Uterus (tissue), 3 donors: ENCODE measurements at regions not wholly inside any gene's neighbourhood (a gene's known extent, or its start where the extent isn't known, plus 50 kb on each side); places are given as distances from the start of the nearest gene placed in this dataset.

ENCODE experiments used
- DNase-seq, 2 donors: peaks; one replicate each; pipeline ENCODE4 v3.0.0-alpha.2; 2019 to 2020
- H3K27ac ChIP-seq, 2 donors: fragments of 200-600 bp; sonication (generic); 1 replicate in 1 of 2; 2 replicates in 1 of 2; pipeline ENCODE4 v1.5.1; 2016 to 2018
- H3K27me3 ChIP-seq, 2 donors: fragments of 200-600 bp; sonication (generic); one replicate each; pipeline ENCODE4 v1.5.1; 2018 to 2019; ENCODE audit warnings: control low read depth in 1 of 2
- H3K36me3 ChIP-seq, 2 donors: fragments of 200-600 bp; sonication (generic); one replicate each; pipeline ENCODE4 v1.5.1; 2019; ENCODE audit warnings: control low read depth in 1 of 2
- H3K4me1 ChIP-seq, 2 donors: fragments of 200-600 bp; sonication (generic); one replicate each; pipeline ENCODE4 v1.5.1; 2018 to 2019; ENCODE audit warnings: control low read depth in 1 of 2
- H3K4me3 ChIP-seq, 2 donors: fragments of 200-600 bp; sonication (generic); 1 replicate in 1 of 2; 2 replicates in 1 of 2; pipeline ENCODE4 v1.5.1; 2018 to 2019; ENCODE audit warnings: mild to moderate bottlenecking in 1 of 2
- H3K9me3 ChIP-seq, 2 donors: fragments of 200-600 bp; sonication (generic); one replicate each; pipeline ENCODE4 v1.5.1; 2019; ENCODE audit warnings: control low read depth in 1 of 2
- POLR2A ChIP-seq, 2 donors: fragments of 450-650 bp; IDR thresholded peaks; one replicate each; pipeline ENCODE4 v1.6.1; 2016; ENCODE audit warnings: antibody characterized with exemption in 2 of 2, mild to moderate bottlenecking in 1 of 2, moderate library complexity in 1 of 2
- intact Hi-C: fragments of 100-400 bp; cut with DNase I; formaldehyde crosslinking; loops from one replicate; pipeline ENCODE4 v1.15.1; 2023; ENCODE audit warnings: low total_unique reads
- TF ChIP-seq, protein P1 (sequence below), 4 experiments: fragments of 200-600 bp in 2 of 4; fragments of 450-650 bp in 2 of 4; sonication (generic) in 2 of 4; IDR thresholded peaks; one replicate each; pipeline ENCODE4 v1.5.1; 2016 to 2019; ENCODE audit warnings: antibody characterized with exemption in 4 of 4, mild to moderate bottlenecking in 2 of 4, moderate library complexity in 1 of 4
- donor health status: DM: yes; HTN: yes; CAD: no.

DNA sequence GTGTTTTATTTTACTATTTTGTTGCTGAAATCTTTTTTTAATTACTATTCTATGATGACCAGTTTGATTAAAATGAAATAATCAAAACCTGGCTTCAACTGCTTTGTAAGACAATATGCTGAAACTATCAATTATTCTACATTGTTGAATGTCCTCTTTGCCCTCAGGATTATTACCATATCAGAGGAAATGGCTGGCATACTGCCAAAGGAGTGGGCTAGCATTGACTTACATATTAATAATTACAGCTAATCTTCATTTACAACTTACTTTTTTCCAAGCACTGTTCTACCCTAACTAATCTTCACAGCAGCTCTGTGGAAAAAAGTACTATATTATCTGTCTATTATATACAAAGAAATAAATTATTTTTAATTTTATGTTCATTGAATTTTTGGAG, 560.5 kb downstream of the BCKDHB start:
- no peaks in the 10 kb centered on the region for H3K4me1 ChIP-seq
- H3K36me3 ChIP-seq, result no peaks in the 10 kb centered on the region
- H3K27me3 ChIP-seq, result no peaks in the 10 kb centered on the region
- TF ChIP-seq, protein P1, sequence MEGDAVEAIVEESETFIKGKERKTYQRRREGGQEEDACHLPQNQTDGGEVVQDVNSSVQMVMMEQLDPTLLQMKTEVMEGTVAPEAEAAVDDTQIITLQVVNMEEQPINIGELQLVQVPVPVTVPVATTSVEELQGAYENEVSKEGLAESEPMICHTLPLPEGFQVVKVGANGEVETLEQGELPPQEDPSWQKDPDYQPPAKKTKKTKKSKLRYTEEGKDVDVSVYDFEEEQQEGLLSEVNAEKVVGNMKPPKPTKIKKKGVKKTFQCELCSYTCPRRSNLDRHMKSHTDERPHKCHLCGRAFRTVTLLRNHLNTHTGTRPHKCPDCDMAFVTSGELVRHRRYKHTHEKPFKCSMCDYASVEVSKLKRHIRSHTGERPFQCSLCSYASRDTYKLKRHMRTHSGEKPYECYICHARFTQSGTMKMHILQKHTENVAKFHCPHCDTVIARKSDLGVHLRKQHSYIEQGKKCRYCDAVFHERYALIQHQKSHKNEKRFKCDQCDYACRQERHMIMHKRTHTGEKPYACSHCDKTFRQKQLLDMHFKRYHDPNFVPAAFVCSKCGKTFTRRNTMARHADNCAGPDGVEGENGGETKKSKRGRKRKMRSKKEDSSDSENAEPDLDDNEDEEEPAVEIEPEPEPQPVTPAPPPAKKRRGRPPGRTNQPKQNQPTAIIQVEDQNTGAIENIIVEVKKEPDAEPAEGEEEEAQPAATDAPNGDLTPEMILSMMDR (IDR thresholded peaks at IDR 0.05), result no peak
- no peak for TF ChIP-seq POLR2A (IDR thresholded peaks at IDR 0.05)
- no peak for DNase-seq
- H3K9me3 ChIP-seq, result no peaks in the 10 kb centered on the region
- intact Hi-C loops, result no loop called here
- no peak overlapping the region for H3K4me3 ChIP-seq
- H3K27ac ChIP-seq, result no peak overlapping the region

DNA sequence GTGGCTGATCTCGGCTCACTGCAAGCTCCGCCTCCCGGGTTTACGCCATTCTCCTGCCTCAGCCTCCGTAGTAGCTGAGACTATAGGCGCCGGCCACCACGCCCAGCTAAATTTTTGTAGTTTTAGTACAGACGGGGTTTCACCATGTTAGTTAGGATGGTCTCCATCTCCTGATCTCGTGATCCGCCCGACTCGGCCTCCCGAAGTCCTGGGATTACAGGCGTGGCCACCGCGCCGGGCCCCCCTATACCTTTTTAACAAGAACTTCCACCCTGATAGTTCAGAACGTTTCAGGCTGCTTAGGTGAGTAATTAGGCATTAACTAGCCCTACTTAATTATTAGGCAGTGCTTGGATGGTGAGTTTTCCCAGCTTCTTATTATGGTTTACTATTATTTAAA, 552.5 kb downstream of the BCKDHB start:
- TF ChIP-seq, protein P1 (IDR thresholded peaks at IDR 0.05), result no peak
- no peak for TF ChIP-seq POLR2A (IDR thresholded peaks at IDR 0.05)
- no peak overlapping the region for H3K27ac ChIP-seq
- intact Hi-C loops, result no loop called here
- no peak for DNase-seq
- H3K36me3 ChIP-seq, result no peaks in the 10 kb centered on the region
- no peaks in the 10 kb centered on the region for H3K4me1 ChIP-seq
- no peak overlapping the region for H3K4me3 ChIP-seq
- H3K9me3 ChIP-seq, result no peaks in the 10 kb centered on the region
- no peaks in the 10 kb centered on the region for H3K27me3 ChIP-seq

DNA sequence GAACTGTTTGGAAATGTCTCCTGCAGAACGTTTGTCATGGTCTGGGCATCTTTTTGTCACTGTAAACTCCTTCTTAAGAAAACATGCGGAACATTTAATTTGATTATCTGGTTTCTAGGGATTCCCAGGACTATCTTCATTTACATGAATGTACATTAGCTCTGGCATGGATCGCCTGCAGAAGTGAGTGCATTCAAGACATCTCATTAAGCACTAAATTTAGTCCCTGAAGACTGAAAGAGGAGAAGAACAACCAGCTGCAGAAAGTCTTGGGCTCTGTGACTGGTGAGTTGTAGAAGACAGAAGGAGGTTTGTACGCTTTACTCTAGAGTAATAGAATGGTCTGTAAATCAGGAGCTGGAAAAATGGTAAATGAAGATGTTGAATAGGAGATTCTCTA, 540.7 kb downstream of the BCKDHB start:
- H3K4me1 ChIP-seq, result no peaks in the 10 kb centered on the region
- H3K9me3 ChIP-seq, result no peaks in the 10 kb centered on the region
- TF ChIP-seq POLR2A (IDR thresholded peaks at IDR 0.05), result no peak
- TF ChIP-seq, protein P1 (IDR thresholded peaks at IDR 0.05), result no peak
- no peak overlapping the region for H3K27ac ChIP-seq
- intact Hi-C loops, result no loop called here
- no peaks in the 10 kb centered on the region for H3K27me3 ChIP-seq
- DNase-seq, result no peak
- no peak overlapping the region for H3K4me3 ChIP-seq
- H3K36me3 ChIP-seq, result no peaks in the 10 kb centered on the region

GRCh38 chr6:80643881-80644280, 537.4 kb downstream of the BCKDHB start:
- Histone ChIP-seq H3K27ac (no peak overlapping the region), H3K27me3 (no peaks in the 10 kb centered on the region), H3K4me1 (no peaks in the 10 kb centered on the region), H3K4me3 (no peak overlapping the region), H3K9me3 (no peaks in the 10 kb centered on the region), H3K36me3 (no peaks in the 10 kb centered on the region)
- DNase-seq, result no peak
- no peak for TF ChIP-seq POLR2A (IDR thresholded peaks at IDR 0.05)
- TF ChIP-seq, protein P1 (IDR thresholded peaks at IDR 0.05), result no peak
- intact Hi-C loops, result no loop called here

DNA sequence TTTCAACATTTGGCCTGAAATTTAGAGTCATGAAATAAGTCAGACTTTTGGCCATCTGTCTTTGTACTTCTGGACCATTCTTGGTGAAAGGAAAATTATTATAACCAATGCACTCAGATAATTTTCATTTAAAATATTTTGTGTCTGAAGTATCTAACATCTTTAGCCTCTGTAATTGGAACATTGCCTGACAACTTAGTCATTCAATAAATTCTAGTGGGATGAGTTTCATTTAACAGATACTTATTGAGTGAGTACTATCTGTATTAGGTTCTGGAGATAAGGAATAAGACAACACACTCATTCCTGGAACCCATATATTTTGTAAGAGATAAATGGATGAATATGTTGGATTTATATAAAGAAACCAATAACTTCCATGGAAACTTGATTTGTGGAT, 536.0 kb downstream of the BCKDHB start:
- no peak for DNase-seq
- Histone ChIP-seq H3K4me3 (no peak overlapping the region), H3K27me3 (no peaks in the 10 kb centered on the region), H3K4me1 (no peaks in the 10 kb centered on the region), H3K27ac (no peak overlapping the region), H3K36me3 (no peaks in the 10 kb centered on the region), H3K9me3 (no peaks in the 10 kb centered on the region)
- intact Hi-C loops, result no loop called here
- TF ChIP-seq POLR2A (IDR thresholded peaks at IDR 0.05), result no peak
- TF ChIP-seq, protein P1 (IDR thresholded peaks at IDR 0.05), result no peak
